HG03039 (cell line): ENCODE measurements at regions not wholly inside any gene's neighbourhood (a gene's known extent, or its start where the extent isn't known, plus 50 kb on each side); places are given as distances from the start of the nearest gene placed in this dataset.

ENCODE experiments used
- ATAC-seq: cut with Tn5 transposase; IDR thresholded peaks from one replicate; pipeline ENCODE4 v1.9.1; 2021; ENCODE audit warnings: mild to moderate bottlenecking, moderate library complexity; ENCODE audit not compliant: unreplicated experiment

- ATAC-seq: no peak
Measured at GRCh38 chr5:96049398-96050272, 88.0 kb upstream of the ELL2 start.

- no peak for ATAC-seq
Measured at GRCh38 chr5:96048763-96049162, 87.1 kb upstream of the ELL2 start.

GRCh38 chr5:96045888-96046287 lies 84.2 kb upstream of the ELL2 start:
- no peak for ATAC-seq

GRCh38 chr5:96043446-96043845 lies 81.8 kb upstream of the ELL2 start:
- ATAC-seq: no peak

- no peak for ATAC-seq
Measured at GRCh38 chr5:96037128-96037527, 75.5 kb upstream of the ELL2 start.

GRCh38 chr5:96036301-96036700 lies 74.7 kb upstream of the ELL2 start:
- ATAC-seq: no peak

- ATAC-seq: no peak
Measured at GRCh38 chr5:96035796-96036195, 74.1 kb upstream of the ELL2 start.

GRCh38 chr5:96033116-96033515 lies 71.5 kb upstream of the ELL2 start:
- ATAC-seq: no peak

- ATAC-seq: no peak
Measured at GRCh38 chr5:96031811-96032261, 70.2 kb upstream of the ELL2 start.

GRCh38 chr5:96031180-96031579 lies 69.5 kb upstream of the ELL2 start:
- ATAC-seq: no peak

- ATAC-seq: no peak
Measured at GRCh38 chr5:96026406-96027041, 64.9 kb upstream of the ELL2 start.

GRCh38 chr5:96024683-96025475 lies 63.2 kb upstream of the ELL2 start:
- no peak for ATAC-seq

GRCh38 chr5:96023518-96023917 lies 61.9 kb upstream of the ELL2 start:
- no peak for ATAC-seq

- ATAC-seq: no peak
Measured at GRCh38 chr5:96022971-96023370, 61.3 kb upstream of the ELL2 start.

- no peak for ATAC-seq
Measured at GRCh38 chr5:96017951-96018350, 56.3 kb upstream of the ELL2 start.

- ATAC-seq: no peak
Measured at GRCh38 chr5:96016216-96016615, 54.6 kb upstream of the ELL2 start.

GRCh38 chr5:96015709-96016108 lies 54.1 kb upstream of the ELL2 start:
- no peak for ATAC-seq

- ATAC-seq: no peak
Measured at GRCh38 chr5:96014395-96014794, 52.7 kb upstream of the ELL2 start.

GRCh38 chr5:96013254-96013653 lies 51.6 kb upstream of the ELL2 start:
- no peak for ATAC-seq

GRCh38 chr5:96012399-96012798 lies 50.7 kb upstream of the ELL2 start:
- no peak for ATAC-seq
